Progenitor cell of endocrine pancreas (in vitro differentiated cells): ENCODE measurements at regions not wholly inside any gene's neighbourhood (a gene's known extent, or its start where the extent isn't known, plus 50 kb on each side); places are given as distances from the start of the nearest gene placed in this dataset.

ENCODE experiments used
- DNase-seq: peaks from one replicate; pipeline ENCODE4 v3.0.0; 2021; ENCODE audit warnings: low spot score; ENCODE audit not compliant: unreplicated experiment
- H3K27ac Mint-ChIP-seq: 2 replicates; pipeline ENCODE4 v1.8.0; 2021; ENCODE audit warnings: mild to moderate bottlenecking, moderate library complexity, mixed read lengths
- H3K27me3 Mint-ChIP-seq: 2 replicates; pipeline ENCODE4 v1.8.0; 2021; ENCODE audit warnings: mixed read lengths
- H3K36me3 Mint-ChIP-seq: 2 replicates; pipeline ENCODE4 v1.8.0; 2022; ENCODE audit warnings: mixed read lengths; ENCODE audit not compliant: insufficient read depth
- H3K4me1 Mint-ChIP-seq: 2 replicates; pipeline ENCODE4 v1.8.0; 2021; ENCODE audit warnings: low read depth, mixed read lengths
- H3K4me3 Mint-ChIP-seq: 2 replicates; pipeline ENCODE4 v1.8.0; 2021; ENCODE audit warnings: low read depth, mild to moderate bottlenecking, moderate library complexity, mixed read lengths
- H3K9me3 Mint-ChIP-seq: 2 replicates; pipeline ENCODE4 v1.8.0; 2021; ENCODE audit warnings: low read depth, mixed read lengths
- CTCF ChIP-seq: fragments of 200-600 bp; sonication (generic); IDR thresholded peaks from one replicate; pipeline ENCODE4 v1.5.0; 2021; ENCODE audit warnings: antibody characterized with exemption, mild to moderate bottlenecking; ENCODE audit not compliant: unreplicated experiment

GRCh38 chr11:113538451-113539412 lies 63.5 kb upstream of the DRD2 start:
- Mint-ChIP-seq H3K36me3 (no peaks in the 10 kb centered on the region), H3K9me3 (no peaks in the 10 kb centered on the region), H3K4me3 (no peak overlapping the region), H3K4me1 (no peaks in the 10 kb centered on the region), H3K27ac (no peak overlapping the region), H3K27me3 (peaks cover 10% of the 10 kb centered on the region)
- no peak for TF ChIP-seq CTCF
- no peak for DNase-seq

- TF ChIP-seq CTCF: no peak
- Mint-ChIP-seq H3K4me1 (no peaks in the 10 kb centered on the region), H3K27me3 (peaks cover 25% of the 10 kb centered on the region), H3K4me3 (no peak overlapping the region), H3K9me3 (no peaks in the 10 kb centered on the region), H3K36me3 (no peaks in the 10 kb centered on the region), H3K27ac (no peak overlapping the region)
- no peak for DNase-seq
Measured at GRCh38 chr11:113534625-113535024, 59.4 kb upstream of the DRD2 start.

- no peak for TF ChIP-seq CTCF
- no peak for DNase-seq
- Mint-ChIP-seq H3K27ac (no peak overlapping the region), H3K4me3 (no peak overlapping the region), H3K27me3 (peaks cover 25% of the 10 kb centered on the region), H3K9me3 (no peaks in the 10 kb centered on the region), H3K36me3 (no peaks in the 10 kb centered on the region), H3K4me1 (no peaks in the 10 kb centered on the region)
Measured at GRCh38 chr11:113533425-113533698, 58.2 kb upstream of the DRD2 start.

- no peaks in the 10 kb centered on the region for H3K36me3 Mint-ChIP-seq
- TF ChIP-seq CTCF: peak; percentile 96
- DNase-seq: peak; percentile 62
- H3K9me3 Mint-ChIP-seq: no peaks in the 10 kb centered on the region
- no peak overlapping the region for H3K4me3 Mint-ChIP-seq
- no peaks in the 10 kb centered on the region for H3K4me1 Mint-ChIP-seq
- peaks cover 25% of the 10 kb centered on the region for H3K27me3 Mint-ChIP-seq
- no peak overlapping the region for H3K27ac Mint-ChIP-seq
Measured at GRCh38 chr11:113532697-113533424, 57.7 kb upstream of the DRD2 start.

- no peaks in the 10 kb centered on the region for H3K4me1 Mint-ChIP-seq
- no peak overlapping the region for H3K4me3 Mint-ChIP-seq
- no peak for TF ChIP-seq CTCF
- no peaks in the 10 kb centered on the region for H3K9me3 Mint-ChIP-seq
- H3K27me3 Mint-ChIP-seq: peaks cover 25% of the 10 kb centered on the region
- H3K36me3 Mint-ChIP-seq: no peaks in the 10 kb centered on the region
- DNase-seq: no peak
- H3K27ac Mint-ChIP-seq: no peak overlapping the region
Measured at GRCh38 chr11:113531575-113532451, 56.6 kb upstream of the DRD2 start.
